PC-3 (cell line): ENCODE measurements at regions not wholly inside any gene's neighbourhood (a gene's known extent, or its start where the extent isn't known, plus 50 kb on each side); places are given as distances from the start of the nearest gene placed in this dataset.

Experiments
- CTCF ChIP-seq: fragments of 300-600 bp; sonication (generic); conservative IDR thresholded peaks from 2 replicates; pipeline ENCODE4 v1.5.1; 2017; ENCODE audit warnings: antibody characterized with exemption, low read depth, mild to moderate bottlenecking, low read length
- EZH2 ChIP-seq: fragments of 300-600 bp; sonication (generic); IDR thresholded peaks from one replicate; pipeline ENCODE4 v1.6.1; 2017; ENCODE audit warnings: antibody characterized with exemption, mild to moderate bottlenecking, low read length; ENCODE audit not compliant: unreplicated experiment
- EZH2phosphoT487 ChIP-seq: fragments of 300-600 bp; sonication (generic); IDR thresholded peaks from 2 replicates; pipeline ENCODE4 v1.6.1; 2018; ENCODE audit warnings: mild to moderate bottlenecking, antibody characterized with exemption, low read length, borderline replicate concordance

GRCh38 chr3:103271575-103271974, 836.8 kb downstream of the ZPLD1 start:
- TF ChIP-seq CTCF (no peak), EZH2phosphoT487 (no peak), EZH2 (no peak)
